ENCODE measurements at regions not wholly inside any gene's neighbourhood (a gene's known extent, or its start where the extent isn't known, plus 50 kb on each side); places are given as distances from the start of the nearest gene placed in this dataset.

- TF ChIP-seq ATF2 (CRISPR knock-in tag; IDR thresholded peaks at IDR 0.05) (no peak), ZFP91 (CRISPR knock-in tag; IDR thresholded peaks at IDR 0.05) (no peak), CBX5 (IDR thresholded peaks at IDR 0.05; ENCODE audit: borderline replicate concordance, low read depth) (no peak), ZNF699 (CRISPR knock-in tag; IDR thresholded peaks at IDR 0.05; ENCODE audit: insufficient replicate concordance) (no peak), PKNOX1 (IDR thresholded peaks at IDR 0.05) (no peak; the same call in 1 of the 2 replicates), EGR1 (conservative IDR thresholded peaks at IDR 0.05) (no peak)
Observed at GRCh38 chr6:4316867-4317400, 181.6 kb upstream of the ECI2 start (continued).

Data from K562 (cell line).